ENCODE measurements at regions not wholly inside any gene's neighbourhood (a gene's known extent, or its start where the extent isn't known, plus 50 kb on each side); places are given as distances from the start of the nearest gene placed in this dataset.

DNA sequence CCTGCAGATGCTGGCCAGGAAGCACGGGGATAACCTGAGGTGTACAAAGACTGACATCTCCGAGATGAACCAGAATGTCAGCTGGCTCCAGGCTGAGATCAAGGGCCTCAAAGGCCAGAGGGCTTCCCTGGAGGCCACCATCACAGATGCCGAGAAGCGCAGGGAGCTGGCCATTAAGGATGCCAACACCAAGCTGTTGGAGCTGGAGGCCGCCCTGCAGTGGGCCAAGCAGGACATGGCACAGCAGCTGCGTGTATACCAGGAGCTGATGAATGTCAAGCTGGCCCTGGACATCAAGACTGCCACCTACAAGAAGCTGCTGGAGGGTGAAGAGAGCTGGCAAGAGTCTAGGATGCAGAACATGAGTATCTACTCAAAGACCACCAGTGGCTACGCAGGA lies 380.0 kb upstream of the USP15 start:
- DNase-seq (ENCODE audit: low read depth, low spot score) = no peak
- Mint-ChIP-seq H3K4me3 (no peak overlapping the region), H3K27ac (ENCODE audit: unreplicated experiment) (no peak overlapping the region), H3K36me3 (ENCODE audit: low read depth) (no peaks in the 10 kb centered on the region), H3K4me1 (no peaks in the 10 kb centered on the region), H3K9me3 (no peaks in the 10 kb centered on the region), H3K27me3 (ENCODE audit: low read depth) (no peaks in the 10 kb centered on the region)
- TF ChIP-seq, protein P1, sequence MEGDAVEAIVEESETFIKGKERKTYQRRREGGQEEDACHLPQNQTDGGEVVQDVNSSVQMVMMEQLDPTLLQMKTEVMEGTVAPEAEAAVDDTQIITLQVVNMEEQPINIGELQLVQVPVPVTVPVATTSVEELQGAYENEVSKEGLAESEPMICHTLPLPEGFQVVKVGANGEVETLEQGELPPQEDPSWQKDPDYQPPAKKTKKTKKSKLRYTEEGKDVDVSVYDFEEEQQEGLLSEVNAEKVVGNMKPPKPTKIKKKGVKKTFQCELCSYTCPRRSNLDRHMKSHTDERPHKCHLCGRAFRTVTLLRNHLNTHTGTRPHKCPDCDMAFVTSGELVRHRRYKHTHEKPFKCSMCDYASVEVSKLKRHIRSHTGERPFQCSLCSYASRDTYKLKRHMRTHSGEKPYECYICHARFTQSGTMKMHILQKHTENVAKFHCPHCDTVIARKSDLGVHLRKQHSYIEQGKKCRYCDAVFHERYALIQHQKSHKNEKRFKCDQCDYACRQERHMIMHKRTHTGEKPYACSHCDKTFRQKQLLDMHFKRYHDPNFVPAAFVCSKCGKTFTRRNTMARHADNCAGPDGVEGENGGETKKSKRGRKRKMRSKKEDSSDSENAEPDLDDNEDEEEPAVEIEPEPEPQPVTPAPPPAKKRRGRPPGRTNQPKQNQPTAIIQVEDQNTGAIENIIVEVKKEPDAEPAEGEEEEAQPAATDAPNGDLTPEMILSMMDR (conservative IDR thresholded peaks at IDR 0.05) = no peak

DNA sequence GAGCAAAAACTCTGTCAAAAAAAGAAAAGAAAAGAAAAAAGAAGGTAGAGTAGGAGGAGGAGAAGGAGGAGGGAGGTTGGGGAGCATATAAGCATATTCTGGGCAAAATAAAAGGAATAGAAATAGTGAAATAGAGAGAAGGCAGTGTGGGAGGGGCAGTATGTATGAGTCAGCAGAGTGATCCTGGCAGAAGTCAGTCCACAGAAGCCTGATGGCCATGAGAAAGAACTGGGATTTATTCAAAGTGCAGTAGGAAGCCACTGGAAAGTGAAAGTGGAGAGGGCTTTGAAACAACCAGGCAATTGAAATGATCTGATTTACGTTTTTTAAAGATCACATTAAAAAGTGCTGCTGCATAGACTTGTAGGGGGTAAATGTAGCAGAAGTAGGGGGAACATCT lies 368.6 kb upstream of the USP15 start:
- H3K4me1 Mint-ChIP-seq = no peaks in the 10 kb centered on the region
- H3K27me3 Mint-ChIP-seq (ENCODE audit: low read depth) = no peaks in the 10 kb centered on the region
- DNase-seq (ENCODE audit: low read depth, low spot score) = no peak
- TF ChIP-seq, protein P1 (conservative IDR thresholded peaks at IDR 0.05) = no peak
- H3K9me3 Mint-ChIP-seq = no peaks in the 10 kb centered on the region
- no peak overlapping the region for H3K4me3 Mint-ChIP-seq
- peaks cover 2% of the 10 kb centered on the region for H3K36me3 Mint-ChIP-seq (ENCODE audit: low read depth)
- no peak overlapping the region for H3K27ac Mint-ChIP-seq (ENCODE audit: unreplicated experiment)

DNA sequence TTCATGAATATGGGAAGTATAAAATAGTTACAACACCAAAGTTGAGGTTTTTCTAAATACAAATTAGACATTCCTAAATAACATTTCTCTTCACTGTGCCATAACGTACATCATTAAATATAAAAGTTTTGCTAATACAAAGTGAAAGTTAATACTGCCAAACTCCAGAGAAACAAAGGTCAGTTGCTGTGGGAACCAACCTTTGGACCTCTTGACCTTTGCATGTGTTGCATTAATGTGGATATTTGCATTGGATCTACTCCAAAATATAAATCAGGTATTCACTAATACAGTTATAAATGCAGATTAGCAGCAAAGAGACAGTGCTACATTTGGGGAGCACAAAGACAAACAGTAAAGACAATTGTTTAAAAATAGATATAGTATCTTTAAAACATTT lies 366.0 kb upstream of the USP15 start:
- Mint-ChIP-seq H3K4me1 (no peaks in the 10 kb centered on the region), H3K27me3 (ENCODE audit: low read depth) (no peaks in the 10 kb centered on the region), H3K9me3 (peaks cover 5% of the 10 kb centered on the region), H3K27ac (ENCODE audit: unreplicated experiment) (no peak overlapping the region), H3K36me3 (ENCODE audit: low read depth) (peaks cover 7% of the 10 kb centered on the region), H3K4me3 (no peak overlapping the region)
- no peak for DNase-seq (ENCODE audit: low read depth, low spot score)
- TF ChIP-seq, protein P1 (conservative IDR thresholded peaks at IDR 0.05) = no peak

DNA sequence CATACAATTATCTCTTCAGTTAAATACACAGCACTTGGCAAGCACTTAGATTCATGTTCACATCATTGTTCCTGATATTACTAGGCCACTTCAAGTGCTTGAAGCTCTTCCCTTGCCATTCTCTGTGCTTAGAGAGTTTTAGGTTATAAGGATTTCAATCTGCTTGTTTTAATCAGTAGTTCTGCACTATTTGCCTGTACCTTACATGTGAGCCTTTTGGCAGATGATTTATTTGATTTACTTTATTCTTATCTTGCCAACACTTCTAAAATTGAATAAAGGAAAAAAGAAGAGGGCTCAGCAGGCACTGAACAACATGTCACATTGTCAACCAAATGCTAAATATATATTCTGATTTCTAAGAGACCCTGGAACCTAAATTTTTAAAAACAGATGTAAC lies 363.8 kb upstream of the USP15 start:
- Mint-ChIP-seq H3K36me3 (ENCODE audit: low read depth) (peaks cover 7% of the 10 kb centered on the region), H3K27ac (ENCODE audit: unreplicated experiment) (no peak overlapping the region), H3K4me1 (no peaks in the 10 kb centered on the region), H3K4me3 (no peak overlapping the region), H3K27me3 (ENCODE audit: low read depth) (no peaks in the 10 kb centered on the region), H3K9me3 (peaks cover 9% of the 10 kb centered on the region)
- TF ChIP-seq, protein P1 (conservative IDR thresholded peaks at IDR 0.05) = no peak
- no peak for DNase-seq (ENCODE audit: low read depth, low spot score)

DNA sequence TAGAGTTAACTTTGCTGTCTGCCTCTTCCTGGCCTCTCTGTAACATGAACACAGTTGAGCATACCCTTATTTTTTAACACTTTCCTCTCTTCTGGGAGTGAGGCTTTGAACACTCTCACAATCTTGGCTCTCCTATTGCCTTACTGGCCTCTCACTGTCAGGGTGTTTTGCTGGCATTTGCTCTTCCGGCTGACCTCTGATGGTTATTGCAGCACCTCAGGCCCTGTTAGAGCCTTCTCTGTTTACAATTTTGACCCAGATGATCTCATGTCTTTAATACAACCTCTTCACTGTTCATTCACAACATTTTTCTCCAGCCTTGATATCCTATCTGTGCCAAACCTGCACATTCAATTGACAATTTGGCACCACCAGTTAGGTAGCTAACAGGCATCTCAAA lies 357.8 kb upstream of the USP15 start:
- Mint-ChIP-seq H3K9me3 (peaks cover 15% of the 10 kb centered on the region), H3K4me3 (no peak overlapping the region), H3K27ac (ENCODE audit: unreplicated experiment) (no peak overlapping the region), H3K36me3 (ENCODE audit: low read depth) (peaks cover 7% of the 10 kb centered on the region), H3K4me1 (no peaks in the 10 kb centered on the region), H3K27me3 (ENCODE audit: low read depth) (no peaks in the 10 kb centered on the region)
- TF ChIP-seq, protein P1 (conservative IDR thresholded peaks at IDR 0.05) = no peak
- DNase-seq (ENCODE audit: low read depth, low spot score) = no peak

DNA sequence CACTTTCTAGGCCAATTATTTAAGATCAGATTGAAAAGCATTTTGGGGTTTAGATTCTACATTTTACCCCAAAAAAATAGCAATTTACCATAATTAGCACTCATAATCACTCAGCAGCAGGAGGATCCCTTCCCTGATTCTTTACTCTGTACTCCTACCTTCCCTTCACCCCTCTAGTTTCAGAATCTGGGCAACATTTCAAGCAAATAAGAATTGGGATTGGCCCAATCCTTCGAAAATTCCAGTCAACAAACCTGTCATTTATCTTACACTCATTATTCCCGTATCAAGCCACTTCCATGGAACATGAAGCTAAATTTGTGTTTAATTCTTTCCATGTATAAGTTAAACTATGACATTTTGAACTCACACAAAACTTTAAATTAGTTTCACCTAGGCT lies 349.1 kb upstream of the USP15 start:
- Mint-ChIP-seq H3K4me1 (no peaks in the 10 kb centered on the region), H3K36me3 (ENCODE audit: low read depth) (peaks cover 2% of the 10 kb centered on the region), H3K27ac (ENCODE audit: unreplicated experiment) (no peak overlapping the region), H3K9me3 (peaks cover 6% of the 10 kb centered on the region), H3K4me3 (no peak overlapping the region), H3K27me3 (ENCODE audit: low read depth) (no peaks in the 10 kb centered on the region)
- DNase-seq (ENCODE audit: low read depth, low spot score) = no peak
- TF ChIP-seq, protein P1 (conservative IDR thresholded peaks at IDR 0.05) = no peak
